HL-60 (cell line): ENCODE measurements at regions not wholly inside any gene's neighbourhood (a gene's known extent, or its start where the extent isn't known, plus 50 kb on each side); places are given as distances from the start of the nearest gene placed in this dataset.

Experiments
- DNase-seq, 2 experiments: peaks; one replicate each; pipeline ENCODE4 v3.0.0-alpha.2; 2010 to 2020; ENCODE audit warnings: low read depth in 1 of 2, low spot score in 1 of 2
- H3K27ac ChIP-seq: fragments of 250-450 bp; sonication (Bioruptor Pico); replicated peaks from 2 replicates; pipeline ENCODE4 v1.5.1; 2020; ENCODE audit warnings: mild to moderate bottlenecking, moderate library complexity
- H3K27me3 ChIP-seq: fragments of 250-450 bp; sonication (Bioruptor Pico); 2 replicates; pipeline ENCODE4 v1.5.1; 2021; ENCODE audit warnings: mild to moderate bottlenecking, moderate library complexity; ENCODE audit not compliant: insufficient read depth, poor library complexity, severe bottlenecking
- H3K4me3 ChIP-seq: replicated peaks from 2 replicates; pipeline ENCODE4 v1.5.1; 2011; ENCODE audit warnings: mild to moderate bottlenecking, control low read depth, low read length; ENCODE audit not compliant: insufficient read depth
- CTCF ChIP-seq: IDR thresholded peaks from one replicate; pipeline ENCODE4 v1.5.1; 2011; ENCODE audit warnings: low read length, control low read depth, inconsistent platforms; ENCODE audit not compliant: insufficient read depth
- GABPA ChIP-seq: IDR thresholded peaks from 2 replicates; pipeline ENCODE4 v1.6.1; 2012; ENCODE audit warnings: low read depth
- POLR2AphosphoS5 ChIP-seq: IDR thresholded peaks from 2 replicates; pipeline ENCODE4 v1.6.1; 2012; ENCODE audit warnings: low read depth
- REST ChIP-seq: IDR thresholded peaks from 2 replicates; pipeline ENCODE4 v1.6.1; 2012; ENCODE audit warnings: low read depth; ENCODE audit not compliant: insufficient replicate concordance
- SPI1 ChIP-seq: IDR thresholded peaks from 2 replicates; pipeline ENCODE4 v1.6.1; 2012; ENCODE audit warnings: low read depth, mild to moderate bottlenecking, borderline replicate concordance

- no peak for TF ChIP-seq SPI1
- TF ChIP-seq POLR2AphosphoS5 = no peak
- no peak for TF ChIP-seq GABPA
- no peak for TF ChIP-seq REST
- no peak for TF ChIP-seq CTCF
- Histone ChIP-seq H3K4me3 (no peak overlapping the region), H3K27ac (no peak overlapping the region), H3K27me3 (no peaks in the 10 kb centered on the region)
- DNase-seq = no peak
These were observed 245.8 kb downstream of the JRKL start for GRCh38 chr11:96635655-96636054.

- no peaks in the 10 kb centered on the region for H3K27me3 ChIP-seq
- TF ChIP-seq GABPA (no peak), CTCF (no peak)
- H3K4me3 ChIP-seq = no peak overlapping the region
- no peak overlapping the region for H3K27ac ChIP-seq
- DNase-seq = no peak
These were observed 251.4 kb downstream of the JRKL start for GRCh38 chr11:96641261-96641660.

GRCh38 chr11:96642583-96642982 lies 252.8 kb downstream of the JRKL start:
- TF ChIP-seq SPI1 = no peak
- TF ChIP-seq GABPA = no peak
- TF ChIP-seq CTCF = no peak
- TF ChIP-seq POLR2AphosphoS5 = no peak
- TF ChIP-seq REST = no peak
- H3K27me3 ChIP-seq = no peaks in the 10 kb centered on the region
- H3K4me3 ChIP-seq = no peak overlapping the region
- no peak overlapping the region for H3K27ac ChIP-seq
- DNase-seq = no peak

GRCh38 chr11:96643173-96643572 lies 253.4 kb downstream of the JRKL start:
- no peak for DNase-seq

More at GRCh38 chr11:96643173-96643572, 253.4 kb downstream of the JRKL start:
- Histone ChIP-seq H3K27ac (no peak overlapping the region), H3K27me3 (no peaks in the 10 kb centered on the region), H3K4me3 (no peak overlapping the region)
- TF ChIP-seq REST = no peak
- TF ChIP-seq GABPA = no peak
- TF ChIP-seq POLR2AphosphoS5 = no peak
- no peak for TF ChIP-seq SPI1
- TF ChIP-seq CTCF = no peak
